GM12878 (cell line): ENCODE measurements at regions not wholly inside any gene's neighbourhood (a gene's known extent, or its start where the extent isn't known, plus 50 kb on each side); places are given as distances from the start of the nearest gene placed in this dataset.

Source experiments
- ATAC-seq: fragments of 200-7000 bp; cut with Tn5 transposase; 3 replicates; pipeline ENCODE4 v1.9.1; 2020; ENCODE audit warnings: mild to moderate bottlenecking, moderate library complexity
- BruUV-seq: library from RNA; stranded (reverse); fragments of 400-500 nt; replicated peaks from 2 replicates; lab custom pipeline; 2021; lab: Mats Ljungman, UMichigan
- CTCF ChIA-PET: fragments of 300-600 bp; sonication (Branson Sonifier 250); formaldehyde crosslinking; extraction: SDS; loops from one replicate; lab custom pipeline; 2021; ENCODE audit warnings: inconsistent platforms; lab: Yijun Ruan, JAX
- POLR2A ChIA-PET: fragments of 350-600 bp; formaldehyde crosslinking; extraction: SDS; loops from one replicate; lab custom pipeline; 2021; ENCODE audit warnings: inconsistent platforms; lab: Charles Lee
- RAD21 ChIA-PET: fragments of 300-600 bp; sonication (Branson Sonifier 250); formaldehyde crosslinking; loops from one replicate; lab custom pipeline; 2023; ENCODE audit warnings: antibody characterized with exemption; ENCODE audit not compliant: unreplicated experiment; lab: Charles Lee
- SMC1A ChIA-PET: fragments of 300-600 bp; sonication (Branson Sonifier 250); formaldehyde crosslinking; loops from one replicate; lab custom pipeline; 2023; ENCODE audit not compliant: unreplicated experiment, uncharacterized antibody; lab: Charles Lee
- DNase-seq: peaks from one replicate; pipeline ENCODE4 v3.0.0-alpha.2; 2011; ENCODE audit warnings: low read depth, low spot score
- FAIRE-seq: peaks from 3 replicates; lab custom pipeline; 2011; peaks lifted over from hg19 to GRCh38; lab: Jason Lieb, UNC
- H2AFZ ChIP-seq: 2 replicates; pipeline ENCODE4 v1.6.0; 2011; ENCODE audit warnings: low read depth, low read length, control low read depth; ENCODE audit not compliant: control insufficient read depth
- H3K27ac ChIP-seq: 2 replicates; pipeline ENCODE4 v1.5.1; 2011; ENCODE audit warnings: control low read depth; ENCODE audit not compliant: control insufficient read depth, insufficient read depth
- H3K27me3 ChIP-seq, 2 experiments: replicated peaks in 1 of 2; 2 replicates each; pipeline versions ENCODE4 v1.6.0 to v1.6.1; 2011; ENCODE audit warnings: low read length in 1 of 2; ENCODE audit not compliant: control insufficient read depth in 2 of 2, insufficient read depth in 2 of 2
- H3K36me3 ChIP-seq, 2 experiments: 2 replicates each; pipeline ENCODE4 v1.5.1; 2011; ENCODE audit warnings: low read length in 1 of 2; ENCODE audit not compliant: control insufficient read depth in 2 of 2, insufficient read depth in 2 of 2
- H3K4me1 ChIP-seq: 2 replicates; pipeline ENCODE4 v1.6.1; 2011; ENCODE audit warnings: mild to moderate bottlenecking, low read length, moderate library complexity, mixed read lengths; ENCODE audit not compliant: control insufficient read depth, insufficient read depth
- H3K4me2 ChIP-seq: 2 replicates; pipeline ENCODE4 v1.6.0; 2011; ENCODE audit warnings: control low read depth; ENCODE audit not compliant: control insufficient read depth, insufficient read depth
- H3K4me3 ChIP-seq: fragments of 200-600 bp; sonication (generic); 2 replicates; pipeline ENCODE4 v1.5.1; 2016
- H3K79me2 ChIP-seq: 2 replicates; pipeline ENCODE4 v1.6.0; 2011; ENCODE audit warnings: low read length; ENCODE audit not compliant: control insufficient read depth, insufficient read depth
- H3K9ac ChIP-seq: 2 replicates; pipeline ENCODE4 v1.8.0; 2011; ENCODE audit warnings: low read length, control low read depth, mixed read lengths; ENCODE audit not compliant: control insufficient read depth, insufficient read depth
- H3K9me3 ChIP-seq: replicated peaks from 3 replicates; pipeline ENCODE4 v1.5.1; 2011; ENCODE audit warnings: mild to moderate bottlenecking, low read length; ENCODE audit not compliant: control insufficient read depth, insufficient read depth
- H4K20me1 ChIP-seq: 2 replicates; pipeline ENCODE4 v1.6.0; 2011; ENCODE audit not compliant: control insufficient read depth, insufficient read depth
- CREB1 ChIP-seq: IDR thresholded peaks from 2 replicates; pipeline ENCODE4 v1.6.1; 2012; ENCODE audit warnings: low read depth, mild to moderate bottlenecking, inconsistent platforms
- ESRRA ChIP-seq: IDR thresholded peaks from 2 replicates; pipeline ENCODE4 v1.6.1; 2012; ENCODE audit warnings: mild to moderate bottlenecking, low read length, improper control_type of control experiment
- MYB ChIP-seq: fragments of 150-350 bp; IDR thresholded peaks from 2 replicates; pipeline ENCODE4 v1.6.1; 2014; ENCODE audit warnings: mild to moderate bottlenecking, low read depth, low read length, borderline replicate concordance
- NR2C2 ChIP-seq: IDR thresholded peaks from 2 replicates; pipeline ENCODE4 v1.6.1; 2011; ENCODE audit warnings: borderline replicate concordance, low read depth; ENCODE audit not compliant: control insufficient read depth, insufficient read length
- RUNX3 ChIP-seq: IDR thresholded peaks from 2 replicates; pipeline ENCODE4 v1.6.1; 2012; ENCODE audit warnings: low read length, inconsistent platforms
- SIX5 ChIP-seq: IDR thresholded peaks from 2 replicates; pipeline ENCODE4 v1.6.1; 2011; ENCODE audit warnings: mild to moderate bottlenecking, low read depth, low read length, moderate library complexity; ENCODE audit not compliant: severe bottlenecking
- TCF7 ChIP-seq: IDR thresholded peaks from 2 replicates; pipeline ENCODE4 v1.6.1; 2014; ENCODE audit warnings: antibody characterized with exemption, borderline replicate concordance
- ZNF24 ChIP-seq: fragments of 450-650 bp; IDR thresholded peaks from 2 replicates; pipeline ENCODE4 v1.6.1; 2017; ENCODE audit warnings: antibody characterized with exemption, mild to moderate bottlenecking
- ZNF622 ChIP-seq: fragments of 450-650 bp; IDR thresholded peaks from 2 replicates; pipeline ENCODE4 v1.6.1; 2017; ENCODE audit warnings: mild to moderate bottlenecking, inconsistent platforms
- WGBS: methylation state at CpG from one replicate; pipeline ENCODE4 v1.1.6; 2016; ENCODE audit warnings: low lambda C conversion rate; ENCODE audit not compliant: insufficient replicate concordance, insufficient coverage; ENCODE audit errors: missing lambda C conversion rate; 5-methylcytosine and 5-hydroxymethylcytosine counted together
- in situ Hi-C: fragments of 300-500 bp; cut with MboI; formaldehyde crosslinking; loops from 9 replicates; pipeline ENCODE4 v1.14.3; 2018; ENCODE audit warnings: mixed read lengths
- intact Hi-C: fragments of 100-400 bp; cut with micrococcal nuclease; formaldehyde crosslinking; loops from one replicate; pipeline ENCODE4 v1.14.2; 2022; ENCODE audit not compliant: unreplicated experiment
- TF ChIP-seq, protein P1 (sequence below): fragments of 450-650 bp; formaldehyde crosslinking; IDR thresholded peaks from 2 replicates; pipeline ENCODE4 v1.4.0; 2020; ENCODE audit warnings: mild to moderate bottlenecking, moderate library complexity
- TF ChIP-seq, protein P2 (sequence below): fragments of 450-650 bp; IDR thresholded peaks from 2 replicates; pipeline ENCODE4 v1.6.1; 2017; ENCODE audit warnings: mild to moderate bottlenecking, moderate library complexity
- TF ChIP-seq, protein P3 (sequence below): IDR thresholded peaks from 2 replicates; pipeline ENCODE4 v1.6.1; 2012; ENCODE audit warnings: mild to moderate bottlenecking, low read depth, low read length

- TF ChIP-seq, protein P1, sequence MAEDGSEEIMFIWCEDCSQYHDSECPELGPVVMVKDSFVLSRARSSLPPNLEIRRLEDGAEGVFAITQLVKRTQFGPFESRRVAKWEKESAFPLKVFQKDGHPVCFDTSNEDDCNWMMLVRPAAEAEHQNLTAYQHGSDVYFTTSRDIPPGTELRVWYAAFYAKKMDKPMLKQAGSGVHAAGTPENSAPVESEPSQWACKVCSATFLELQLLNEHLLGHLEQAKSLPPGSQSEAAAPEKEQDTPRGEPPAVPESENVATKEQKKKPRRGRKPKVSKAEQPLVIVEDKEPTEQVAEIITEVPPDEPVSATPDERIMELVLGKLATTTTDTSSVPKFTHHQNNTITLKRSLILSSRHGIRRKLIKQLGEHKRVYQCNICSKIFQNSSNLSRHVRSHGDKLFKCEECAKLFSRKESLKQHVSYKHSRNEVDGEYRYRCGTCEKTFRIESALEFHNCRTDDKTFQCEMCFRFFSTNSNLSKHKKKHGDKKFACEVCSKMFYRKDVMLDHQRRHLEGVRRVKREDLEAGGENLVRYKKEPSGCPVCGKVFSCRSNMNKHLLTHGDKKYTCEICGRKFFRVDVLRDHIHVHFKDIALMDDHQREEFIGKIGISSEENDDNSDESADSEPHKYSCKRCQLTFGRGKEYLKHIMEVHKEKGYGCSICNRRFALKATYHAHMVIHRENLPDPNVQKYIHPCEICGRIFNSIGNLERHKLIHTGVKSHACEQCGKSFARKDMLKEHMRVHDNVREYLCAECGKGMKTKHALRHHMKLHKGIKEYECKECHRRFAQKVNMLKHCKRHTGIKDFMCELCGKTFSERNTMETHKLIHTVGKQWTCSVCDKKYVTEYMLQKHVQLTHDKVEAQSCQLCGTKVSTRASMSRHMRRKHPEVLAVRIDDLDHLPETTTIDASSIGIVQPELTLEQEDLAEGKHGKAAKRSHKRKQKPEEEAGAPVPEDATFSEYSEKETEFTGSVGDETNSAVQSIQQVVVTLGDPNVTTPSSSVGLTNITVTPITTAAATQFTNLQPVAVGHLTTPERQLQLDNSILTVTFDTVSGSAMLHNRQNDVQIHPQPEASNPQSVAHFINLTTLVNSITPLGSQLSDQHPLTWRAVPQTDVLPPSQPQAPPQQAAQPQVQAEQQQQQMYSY (CRISPR knock-in tag) = no peak
- TF ChIP-seq SIX5 (no peak), TCF7 (no peak), NR2C2 (no peak)
These were observed 233.3 kb downstream of the MBD2 start (continued) for GRCh38 chr18:53991202-53991601.

DNA sequence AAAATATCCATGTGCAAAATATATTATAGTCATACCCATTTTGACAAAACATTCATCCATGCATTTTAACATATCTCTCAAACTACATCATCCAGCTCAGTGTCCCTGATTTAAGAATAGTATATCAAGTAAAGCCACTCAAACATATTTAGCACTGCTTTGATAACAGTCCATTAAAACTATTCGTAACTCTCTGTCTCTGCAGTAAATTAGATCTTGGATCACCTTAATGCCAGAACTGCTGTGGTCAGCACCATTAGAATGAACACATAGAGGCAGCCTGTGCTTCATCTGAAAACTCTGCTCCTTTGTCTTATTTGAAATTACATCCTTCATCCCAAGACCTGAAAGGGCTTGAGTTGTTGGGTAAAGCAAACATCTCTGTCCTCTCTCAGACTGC lies 234.0 kb downstream of the MBD2 start:
- FAIRE-seq (no peak), ATAC-seq (no peak), DNase-seq (no peak)
- intact Hi-C loops (no loop called here), in situ Hi-C loops (no loop called here)
- Histone ChIP-seq H3K27ac (no peak overlapping the region), H3K27me3 (no peaks in the 10 kb centered on the region), H3K4me2 (no peak overlapping the region), H3K36me3 (no peaks in the 10 kb centered on the region), H3K9me3 (no peaks in the 10 kb centered on the region), H3K9ac (no peak overlapping the region), H3K79me2 (no peaks in the 10 kb centered on the region), H3K4me1 (no peaks in the 10 kb centered on the region), H3K4me3 (no peak overlapping the region), H2AFZ (no peak overlapping the region), H4K20me1 (no peaks in the 10 kb centered on the region)
- BruUV-seq = no TSS peak
- 39% methylated on average over 1 of the region's 1 CpG for WGBS
- ChIA-PET RAD21 (no interaction called here), POLR2A (no interaction called here), CTCF (no interaction called here), SMC1A (no interaction called here)
- TF ChIP-seq RUNX3 (no peak), MYB (no peak), ESRRA (no peak), ZNF24 (no peak), ZNF622 (no peak), CREB1 (no peak)
- TF ChIP-seq, protein P2, sequence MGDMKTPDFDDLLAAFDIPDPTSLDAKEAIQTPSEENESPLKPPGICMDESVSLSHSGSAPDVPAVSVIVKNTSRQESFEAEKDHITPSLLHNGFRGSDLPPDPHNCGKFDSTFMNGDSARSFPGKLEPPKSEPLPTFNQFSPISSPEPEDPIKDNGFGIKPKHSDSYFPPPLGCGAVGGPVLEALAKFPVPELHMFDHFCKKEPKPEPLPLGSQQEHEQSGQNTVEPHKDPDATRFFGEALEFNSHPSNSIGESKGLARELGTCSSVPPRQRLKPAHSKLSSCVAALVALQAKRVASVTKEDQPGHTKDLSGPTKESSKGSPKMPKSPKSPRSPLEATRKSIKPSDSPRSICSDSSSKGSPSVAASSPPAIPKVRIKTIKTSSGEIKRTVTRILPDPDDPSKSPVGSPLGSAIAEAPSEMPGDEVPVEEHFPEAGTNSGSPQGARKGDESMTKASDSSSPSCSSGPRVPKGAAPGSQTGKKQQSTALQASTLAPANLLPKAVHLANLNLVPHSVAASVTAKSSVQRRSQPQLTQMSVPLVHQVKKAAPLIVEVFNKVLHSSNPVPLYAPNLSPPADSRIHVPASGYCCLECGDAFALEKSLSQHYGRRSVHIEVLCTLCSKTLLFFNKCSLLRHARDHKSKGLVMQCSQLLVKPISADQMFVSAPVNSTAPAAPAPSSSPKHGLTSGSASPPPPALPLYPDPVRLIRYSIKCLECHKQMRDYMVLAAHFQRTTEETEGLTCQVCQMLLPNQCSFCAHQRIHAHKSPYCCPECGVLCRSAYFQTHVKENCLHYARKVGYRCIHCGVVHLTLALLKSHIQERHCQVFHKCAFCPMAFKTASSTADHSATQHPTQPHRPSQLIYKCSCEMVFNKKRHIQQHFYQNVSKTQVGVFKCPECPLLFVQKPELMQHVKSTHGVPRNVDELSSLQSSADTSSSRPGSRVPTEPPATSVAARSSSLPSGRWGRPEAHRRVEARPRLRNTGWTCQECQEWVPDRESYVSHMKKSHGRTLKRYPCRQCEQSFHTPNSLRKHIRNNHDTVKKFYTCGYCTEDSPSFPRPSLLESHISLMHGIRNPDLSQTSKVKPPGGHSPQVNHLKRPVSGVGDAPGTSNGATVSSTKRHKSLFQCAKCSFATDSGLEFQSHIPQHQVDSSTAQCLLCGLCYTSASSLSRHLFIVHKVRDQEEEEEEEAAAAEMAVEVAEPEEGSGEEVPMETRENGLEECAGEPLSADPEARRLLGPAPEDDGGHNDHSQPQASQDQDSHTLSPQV = no peak
- TF ChIP-seq, protein P3, sequence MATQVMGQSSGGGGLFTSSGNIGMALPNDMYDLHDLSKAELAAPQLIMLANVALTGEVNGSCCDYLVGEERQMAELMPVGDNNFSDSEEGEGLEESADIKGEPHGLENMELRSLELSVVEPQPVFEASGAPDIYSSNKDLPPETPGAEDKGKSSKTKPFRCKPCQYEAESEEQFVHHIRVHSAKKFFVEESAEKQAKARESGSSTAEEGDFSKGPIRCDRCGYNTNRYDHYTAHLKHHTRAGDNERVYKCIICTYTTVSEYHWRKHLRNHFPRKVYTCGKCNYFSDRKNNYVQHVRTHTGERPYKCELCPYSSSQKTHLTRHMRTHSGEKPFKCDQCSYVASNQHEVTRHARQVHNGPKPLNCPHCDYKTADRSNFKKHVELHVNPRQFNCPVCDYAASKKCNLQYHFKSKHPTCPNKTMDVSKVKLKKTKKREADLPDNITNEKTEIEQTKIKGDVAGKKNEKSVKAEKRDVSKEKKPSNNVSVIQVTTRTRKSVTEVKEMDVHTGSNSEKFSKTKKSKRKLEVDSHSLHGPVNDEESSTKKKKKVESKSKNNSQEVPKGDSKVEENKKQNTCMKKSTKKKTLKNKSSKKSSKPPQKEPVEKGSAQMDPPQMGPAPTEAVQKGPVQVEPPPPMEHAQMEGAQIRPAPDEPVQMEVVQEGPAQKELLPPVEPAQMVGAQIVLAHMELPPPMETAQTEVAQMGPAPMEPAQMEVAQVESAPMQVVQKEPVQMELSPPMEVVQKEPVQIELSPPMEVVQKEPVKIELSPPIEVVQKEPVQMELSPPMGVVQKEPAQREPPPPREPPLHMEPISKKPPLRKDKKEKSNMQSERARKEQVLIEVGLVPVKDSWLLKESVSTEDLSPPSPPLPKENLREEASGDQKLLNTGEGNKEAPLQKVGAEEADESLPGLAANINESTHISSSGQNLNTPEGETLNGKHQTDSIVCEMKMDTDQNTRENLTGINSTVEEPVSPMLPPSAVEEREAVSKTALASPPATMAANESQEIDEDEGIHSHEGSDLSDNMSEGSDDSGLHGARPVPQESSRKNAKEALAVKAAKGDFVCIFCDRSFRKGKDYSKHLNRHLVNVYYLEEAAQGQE = no peak
